Stimulated activated CD4-positive, alpha-beta T cell treated with anti-CD3 and anti-CD28 coated beads, Interleukin-12 subunit alpha, Interleukin-12 subunit beta, amount 100 ng/mL, for 48 hours (primary cell): ENCODE measurements at regions not wholly inside any gene's neighbourhood (a gene's known extent, or its start where the extent isn't known, plus 50 kb on each side); places are given as distances from the start of the nearest gene placed in this dataset.

Experiments
- DNase-seq, 3 donors: peaks; one replicate each; pipeline ENCODE4 v3.0.0-alpha.2; 2020; ENCODE audit warnings: low read depth in 2 of 3, low spot score in 1 of 3

- no peak for DNase-seq
These were observed 802.8 kb upstream of the CXADR start for GRCh38 chr21:16709866-16710550.

GRCh38 chr21:16711757-16712156 lies 801.1 kb upstream of the CXADR start:
- DNase-seq = no peak

- no peak for DNase-seq
These were observed 799.3 kb upstream of the CXADR start for GRCh38 chr21:16713331-16714117.

GRCh38 chr21:16740511-16740910 lies 772.3 kb upstream of the CXADR start:
- DNase-seq = no peak

DNA sequence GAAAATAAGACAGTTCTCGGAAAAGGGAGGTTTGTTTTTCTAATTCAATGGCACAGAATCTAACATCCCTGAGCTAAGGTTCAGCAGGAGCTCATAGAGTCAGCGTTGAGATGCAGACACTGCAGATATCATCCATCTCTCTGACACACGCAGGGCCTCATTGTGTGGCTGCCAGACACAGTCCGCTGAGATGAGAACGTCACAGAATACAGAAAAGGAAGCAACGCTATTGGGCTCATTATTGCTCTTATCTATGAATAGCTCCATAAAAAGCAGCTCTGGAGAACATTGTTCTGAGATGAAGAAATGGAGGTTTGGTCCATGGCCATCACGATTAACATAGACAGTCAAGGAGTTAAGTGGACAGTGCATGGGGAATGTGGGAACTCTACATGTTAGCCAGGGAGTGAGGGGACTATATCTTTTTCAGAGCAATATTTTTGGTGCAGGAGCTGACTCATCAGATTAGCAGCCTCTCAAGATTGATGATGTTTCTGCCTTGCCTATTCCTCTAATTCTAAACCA lies 771.6 kb upstream of the CXADR start:
- DNase-seq = no peak

DNA sequence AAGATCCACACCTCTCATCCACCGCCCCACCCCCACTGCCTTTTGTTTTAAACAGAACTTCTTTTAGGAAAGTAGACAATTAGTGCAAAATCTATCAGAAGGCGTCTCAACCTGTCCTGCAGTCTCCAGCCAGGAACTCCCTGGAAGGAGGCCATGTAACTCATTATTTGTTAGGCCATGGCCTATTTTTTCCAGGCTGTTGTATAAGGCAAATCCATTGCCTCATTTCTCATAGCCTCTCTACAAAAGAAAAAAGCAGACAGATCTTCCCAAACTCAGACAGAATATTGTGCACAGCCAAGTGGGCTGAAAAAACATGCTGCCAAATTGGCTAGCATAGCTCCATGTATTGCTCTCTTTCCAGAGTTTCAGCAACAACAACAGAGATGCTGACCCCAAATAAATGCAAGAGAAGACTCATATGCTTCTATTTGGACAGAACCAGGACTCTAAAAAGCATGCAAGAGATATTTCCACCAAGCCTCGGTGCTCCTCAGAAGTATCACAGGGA lies 770.7 kb upstream of the CXADR start:
- no peak for DNase-seq

GRCh38 chr21:16742741-16743140 lies 770.1 kb upstream of the CXADR start:
- DNase-seq = no peak

DNA sequence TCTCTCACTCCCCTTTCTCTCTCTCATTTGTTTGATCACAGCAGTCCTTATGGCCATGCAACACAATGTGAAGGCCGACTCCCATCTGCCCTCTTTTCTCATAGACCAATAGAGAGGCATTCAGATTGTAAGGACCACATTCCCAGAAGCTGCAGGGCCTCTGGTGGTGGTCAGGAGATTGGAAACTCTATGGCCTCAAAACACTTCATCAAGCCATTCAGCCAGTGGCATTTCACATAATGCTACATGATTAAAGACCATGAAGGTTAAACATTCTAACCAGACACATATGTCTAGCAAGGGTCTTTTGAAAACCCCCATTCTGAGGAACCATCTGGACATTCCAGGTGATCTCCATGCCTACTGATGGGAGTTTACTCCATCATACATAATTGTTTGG lies 769.5 kb upstream of the CXADR start:
- DNase-seq = no peak

DNA sequence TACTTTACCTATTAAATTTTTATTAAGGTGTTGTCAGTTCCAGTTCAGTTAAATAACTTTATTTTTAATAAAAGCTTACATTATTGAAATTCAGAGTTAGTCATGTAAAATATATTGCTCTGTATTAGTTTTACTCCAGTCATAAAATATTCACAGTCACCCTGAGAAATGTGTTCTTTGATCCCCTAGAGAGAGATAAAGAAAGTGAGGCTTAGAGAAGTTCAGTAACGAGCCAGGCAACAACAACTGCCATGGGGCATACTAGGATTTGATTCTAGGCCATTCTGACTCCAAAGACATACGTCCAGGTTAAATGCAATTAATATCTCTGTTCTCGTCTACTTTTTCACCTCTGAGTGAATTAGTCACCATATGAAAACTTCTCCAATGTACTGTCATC lies 761.9 kb upstream of the CXADR start:
- DNase-seq = no peak

DNA sequence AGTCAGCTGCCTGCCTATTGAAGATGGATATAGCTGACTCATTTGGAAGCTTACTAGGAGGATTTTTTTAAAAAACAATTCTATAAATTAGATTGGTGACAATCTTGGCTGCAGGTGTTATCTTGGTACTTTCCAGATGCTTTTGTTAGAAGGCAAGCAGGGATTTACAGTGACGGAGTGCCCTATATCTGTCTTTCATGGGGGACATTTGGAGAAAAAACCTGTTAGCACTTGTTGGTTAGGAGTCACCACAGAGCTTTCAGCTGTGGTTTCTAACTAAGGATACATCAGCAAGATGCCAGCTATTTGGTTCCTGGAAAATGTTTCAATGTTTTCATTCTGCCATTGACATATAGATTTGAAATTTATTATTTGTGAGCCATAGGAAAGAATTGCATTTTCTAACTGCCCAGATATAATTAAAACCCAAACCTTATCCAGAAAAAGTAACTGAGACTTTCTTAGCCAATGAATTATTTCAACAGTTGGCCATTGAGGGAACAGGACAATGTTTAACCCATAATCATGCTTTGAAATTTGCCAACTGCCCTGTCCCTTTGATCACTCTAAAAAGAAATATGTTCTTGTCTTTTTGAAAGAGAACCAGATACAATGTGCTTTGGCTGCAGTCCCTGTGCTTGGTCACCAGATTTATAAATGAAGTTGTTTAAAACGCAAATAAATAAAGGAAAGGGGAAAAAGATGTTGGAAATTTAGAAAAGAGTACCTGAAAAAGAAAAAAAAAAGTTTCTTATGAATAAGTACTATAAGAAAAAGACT lies 761.0 kb upstream of the CXADR start:
- DNase-seq = no peak

- DNase-seq = no peak
These were observed 760.4 kb upstream of the CXADR start for GRCh38 chr21:16752475-16752857.

DNA sequence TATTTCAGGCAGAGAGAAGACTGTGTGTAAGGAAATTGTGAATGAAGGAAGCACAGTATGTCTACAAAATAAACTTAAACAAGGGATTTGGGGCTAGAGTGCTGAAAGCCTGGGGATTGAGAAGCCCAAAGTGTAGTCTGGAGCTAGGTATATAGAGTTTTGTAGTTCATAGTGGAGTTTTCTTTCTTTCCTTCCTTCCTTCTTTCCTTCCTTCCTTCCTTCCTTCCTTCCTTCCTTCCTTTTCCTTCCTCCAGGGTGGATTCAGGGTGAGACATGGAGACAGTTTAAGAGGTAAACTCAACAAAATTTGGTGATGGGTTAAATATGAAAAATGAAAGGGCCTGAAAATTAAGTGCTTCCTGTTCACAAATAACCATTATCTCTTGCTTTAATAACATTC lies 757.8 kb upstream of the CXADR start:
- no peak for DNase-seq

DNA sequence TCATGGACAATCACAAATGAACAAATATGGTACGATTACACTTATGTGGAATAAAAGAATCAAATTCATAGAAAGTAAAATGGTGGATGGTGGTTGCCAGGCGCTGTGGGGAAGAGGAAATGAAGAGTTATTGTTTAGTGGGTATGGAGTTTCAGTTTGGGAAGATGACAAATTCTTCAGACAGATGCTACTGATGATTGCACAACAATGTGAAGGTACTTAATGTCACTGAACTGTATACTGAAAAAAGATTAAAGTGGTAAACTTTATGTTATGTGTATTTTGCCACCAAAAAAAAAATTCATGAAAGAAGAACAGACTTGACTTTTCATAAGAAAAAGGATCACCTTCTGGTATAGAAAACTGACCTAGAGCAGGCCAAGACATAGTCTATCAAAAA lies 745.6 kb upstream of the CXADR start:
- no peak for DNase-seq

DNA sequence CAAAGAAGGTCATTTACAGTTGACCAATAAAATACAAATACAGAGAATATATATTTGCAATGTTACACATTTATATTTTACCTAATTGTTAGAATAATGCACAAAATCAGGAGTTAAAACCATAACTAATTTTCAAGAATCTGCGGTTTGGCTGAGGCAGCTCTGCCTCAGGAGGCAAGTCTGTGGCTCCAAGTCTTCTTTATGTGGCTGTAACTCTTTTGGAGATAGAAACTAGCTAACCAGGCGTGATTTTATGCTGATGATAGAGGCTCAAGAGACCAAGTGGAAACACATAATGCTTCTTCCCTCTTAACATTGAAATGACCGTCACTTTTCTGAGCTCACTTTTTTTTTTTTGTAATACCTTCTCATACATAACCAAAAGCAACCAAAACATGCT lies 744.7 kb upstream of the CXADR start:
- no peak for DNase-seq

DNA sequence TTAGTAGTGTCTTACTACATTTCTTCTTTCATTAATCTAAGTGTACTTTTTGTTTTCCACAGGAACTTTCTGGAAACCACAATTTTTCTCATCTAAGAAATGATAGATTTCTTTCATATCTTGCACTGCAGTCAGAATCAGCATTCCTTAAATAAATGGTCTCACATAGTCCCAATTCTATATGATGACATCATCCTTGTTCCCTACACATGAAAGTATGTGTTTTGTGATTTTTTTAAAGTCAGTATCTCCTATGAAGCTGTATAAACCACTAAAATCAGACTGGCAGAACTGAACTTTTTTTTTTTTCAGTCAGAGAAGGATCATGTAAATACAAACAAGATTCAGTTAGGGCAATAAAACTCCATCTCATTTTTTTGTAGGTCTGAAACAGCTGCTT lies 742.6 kb upstream of the CXADR start:
- DNase-seq = no peak

GRCh38 chr21:16773206-16773605 lies 739.6 kb upstream of the CXADR start:
- DNase-seq = no peak

GRCh38 chr21:16775076-16775475 lies 737.8 kb upstream of the CXADR start:
- DNase-seq = no peak

GRCh38 chr21:16777041-16777720 lies 735.7 kb upstream of the CXADR start:
- DNase-seq = no peak

DNA sequence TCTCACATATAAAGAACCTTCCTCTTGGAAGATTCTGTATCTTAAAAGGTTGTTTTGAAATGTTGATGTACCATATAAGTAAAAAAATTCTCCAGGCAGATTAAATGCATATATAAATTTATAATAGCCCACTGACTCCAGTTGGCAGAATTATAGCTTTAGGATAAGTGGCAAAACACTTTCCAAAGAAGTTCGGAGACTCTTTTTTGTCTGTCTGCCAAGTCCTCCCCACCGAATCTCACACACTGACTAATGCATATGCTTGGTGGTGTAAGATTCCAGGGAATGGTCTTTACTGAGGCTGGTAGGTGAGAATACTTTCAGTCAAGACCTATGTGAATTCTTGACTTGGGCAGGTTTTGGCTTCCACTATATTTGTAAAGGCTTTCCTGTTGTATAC lies 724.3 kb upstream of the CXADR start:
- DNase-seq = no peak

GRCh38 chr21:16789636-16790035 lies 723.2 kb upstream of the CXADR start:
- no peak for DNase-seq

- no peak for DNase-seq
These were observed 720.7 kb upstream of the CXADR start for GRCh38 chr21:16792101-16792500.
